K562 (cell line): ENCODE measurements at regions not wholly inside any gene's neighbourhood (a gene's known extent, or its start where the extent isn't known, plus 50 kb on each side); places are given as distances from the start of the nearest gene placed in this dataset.

ENCODE experiments used
- ATAC-seq: fragments of 200-7000 bp; cut with Tn5 transposase; 3 replicates; pipeline ENCODE4 v1.9.1; 2020; ENCODE audit warnings: moderate library complexity
- BruUV-seq: library from RNA; stranded (reverse); fragments of 400-500 nt; replicated peaks from 2 replicates; lab custom pipeline; 2021; lab: Mats Ljungman, UMichigan
- CTCF ChIA-PET: fragments of 300-600 bp; formaldehyde crosslinking; extraction: SDS; loops from one replicate; lab custom pipeline; 2021; ENCODE audit warnings: low intra/inter-chr PET ratio; lab: Yijun Ruan, JAX
- POLR2A ChIA-PET: fragments of 300-600, 350-650 bp; sonication (Branson Sonifier 250); formaldehyde crosslinking; extraction: SDS; loops from one replicate; lab custom pipeline; 2021; ENCODE audit warnings: antibody characterized with exemption, inconsistent platforms; lab: Yijun Ruan, JAX
- DNase-seq, 4 experiments: peaks; one replicate each; pipeline versions ENCODE4 v3.0.0 to v3.0.0-alpha.2; 2011 to 2018; ENCODE audit warnings: low spot score in 3 of 4, mixed read lengths in 3 of 4; ENCODE audit errors: extremely low read depth in 1 of 4
- FAIRE-seq: peaks from 2 replicates; lab custom pipeline; 2011; peaks lifted over from hg19 to GRCh38; lab: Jason Lieb, UNC
- H2AFZ ChIP-seq: 2 replicates; pipeline ENCODE4 v1.6.0; 2011; ENCODE audit warnings: low read depth, low read length, control low read depth, inconsistent platforms
- H3K27ac ChIP-seq: fragments of 200-600 bp; 3 replicates; pipeline ENCODE4 v1.8.0; 2011; ENCODE audit warnings: low read depth, mild to moderate bottlenecking, control low read depth, inconsistent platforms, low read length, moderate library complexity, mixed read lengths; ENCODE audit errors: extremely low read depth
- H3K27me3 ChIP-seq, 2 experiments: fragments of 300-600 bp in 1 of 2; 2 replicates in 1 of 2; 3 replicates in 1 of 2; pipeline versions ENCODE4 v1.6.0 to v1.8.0; 2011; ENCODE audit warnings: inconsistent platforms in 2 of 2, low read length in 2 of 2, mild to moderate bottlenecking in 1 of 2, mixed read lengths in 1 of 2, moderate library complexity in 1 of 2; ENCODE audit not compliant: control insufficient read depth in 2 of 2, insufficient read depth in 2 of 2
- H3K36me3 ChIP-seq: fragments of 300-600 bp; 3 replicates; pipeline ENCODE4 v1.8.0; 2011; ENCODE audit warnings: mild to moderate bottlenecking, low read length, inconsistent platforms; ENCODE audit not compliant: control insufficient read depth, insufficient read depth
- H3K4me1 ChIP-seq, 2 experiments: fragments of 200-600 bp in 1 of 2; replicated peaks in 1 of 2; 2 replicates in 1 of 2; 3 replicates in 1 of 2; pipeline versions ENCODE4 v1.5.1 to v1.8.0; 2011; ENCODE audit warnings: inconsistent platforms in 2 of 2, low read length in 2 of 2, mild to moderate bottlenecking in 1 of 2, mixed read lengths in 1 of 2, moderate library complexity in 1 of 2; ENCODE audit not compliant: control insufficient read depth in 2 of 2, insufficient read depth in 2 of 2
- H3K4me2 ChIP-seq: 2 replicates; pipeline ENCODE4 v1.6.1; 2011; ENCODE audit warnings: low read length, control low read depth, inconsistent platforms, mixed read lengths; ENCODE audit not compliant: insufficient read depth
- H3K4me3 ChIP-seq: fragments of 200-600 bp; sonication (generic), shearing (Covaris generic); 2 replicates; pipeline ENCODE4 v1.5.1; 2016; ENCODE audit warnings: control low read depth, inconsistent platforms
- H3K79me2 ChIP-seq: fragments of 200-600 bp; 3 replicates; pipeline ENCODE4 v1.8.0; 2011; ENCODE audit warnings: low read length, inconsistent platforms; ENCODE audit not compliant: control insufficient read depth, insufficient read depth
- H3K9ac ChIP-seq, 2 experiments: 2 replicates each; pipeline versions ENCODE4 v1.6.0 to v1.6.1; 2011; ENCODE audit warnings: low read depth in 2 of 2, low read length in 2 of 2, control low read depth in 1 of 2, inconsistent platforms in 1 of 2, mild to moderate bottlenecking in 1 of 2, mixed read lengths in 1 of 2; ENCODE audit not compliant: insufficient read depth in 1 of 2
- H3K9me1 ChIP-seq: one replicate; pipeline ENCODE4 v1.6.0; 2011; ENCODE audit warnings: inconsistent platforms, mild to moderate bottlenecking, low read length, moderate library complexity; ENCODE audit not compliant: control insufficient read depth, insufficient read depth
- H3K9me3 ChIP-seq: replicated peaks from 2 replicates; pipeline ENCODE4 v1.5.1; 2011; ENCODE audit warnings: low read depth, low read length, inconsistent platforms; ENCODE audit not compliant: control insufficient read depth, insufficient read depth
- H4K20me1 ChIP-seq: replicated peaks from 2 replicates; pipeline ENCODE4 v1.6.1; 2011; ENCODE audit warnings: low read length, inconsistent platforms, mixed read lengths; ENCODE audit not compliant: control insufficient read depth, insufficient read depth
- CBX8 ChIP-seq: fragments of 200-600 bp; sonication (generic); IDR thresholded peaks from 2 replicates; pipeline ENCODE4 v1.6.1; 2012; ENCODE audit warnings: borderline replicate concordance, mixed run types, low read depth, mild to moderate bottlenecking, moderate library complexity, mixed read lengths, low read length, control low read depth, inconsistent platforms; ENCODE audit not compliant: poor library complexity, severe bottlenecking; ENCODE audit errors: extremely low read depth
- ZNF77 ChIP-seq: fragments of 250-450 bp; sonication (Bioruptor Pico); IDR thresholded peaks from 2 replicates; pipeline ENCODE4 v1.5.0; 2020
- WGBS: fragments of 100-300 bp; shearing (Covaris generic); methylation state at CpG from one replicate; pipeline ENCODE4 v1.1.6; 2016; ENCODE audit warnings: low coverage, mixed read lengths; ENCODE audit not compliant: insufficient coverage; ENCODE audit errors: missing lambda C conversion rate; 5-methylcytosine and 5-hydroxymethylcytosine counted together
- in situ Hi-C: fragments of 300-500 bp; cut with MboI; formaldehyde crosslinking; loops from 4 replicates; pipeline ENCODE4 v1.15.0; 2018; ENCODE audit warnings: inconsistent platforms, mixed read lengths
- intact Hi-C: fragments of 100-400 bp; cut with micrococcal nuclease; formaldehyde crosslinking; loops from 2 replicates; pipeline ENCODE4 v1.14.2; 2022
- TF ChIP-seq, protein P1 (sequence below): sonication (generic); formaldehyde crosslinking; IDR thresholded peaks from 2 replicates; pipeline ENCODE4 v1.8.0; 2023; ENCODE audit warnings: mild to moderate bottlenecking, missing genetic modification reagents

DNA sequence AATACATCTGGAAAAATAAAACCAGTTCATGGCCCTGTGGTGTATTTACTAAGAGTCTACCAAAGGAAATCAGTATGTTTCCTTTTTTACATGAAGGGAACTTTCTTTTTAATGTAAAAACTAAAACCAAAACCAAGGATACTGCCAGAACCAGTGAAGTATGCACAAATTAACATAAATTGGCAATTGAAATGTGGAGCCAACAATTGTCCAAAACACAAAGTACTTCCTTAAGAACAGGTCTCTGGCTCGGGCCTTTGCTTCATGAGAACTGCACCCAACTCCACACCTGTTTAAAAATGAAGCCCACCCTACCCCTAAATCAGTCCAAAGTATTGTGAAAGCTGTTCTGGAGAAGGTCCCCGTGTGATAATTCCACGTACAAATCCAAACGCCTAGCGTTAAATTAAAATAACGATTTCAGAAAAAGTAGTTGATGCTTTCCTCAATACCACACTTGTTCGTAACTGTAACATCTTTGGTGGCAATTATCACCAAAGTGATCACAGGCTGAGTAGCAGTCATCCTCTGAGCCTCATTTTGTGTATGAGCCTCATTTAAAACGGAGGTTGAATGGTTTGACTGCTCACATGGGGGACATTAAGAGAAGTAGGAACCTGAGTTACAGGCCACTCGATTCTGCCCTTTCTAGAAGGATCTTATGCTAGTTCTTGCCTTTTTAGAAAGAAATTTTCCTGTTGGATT is 93.0 kb downstream of the GEMIN8 start:
- DNase-seq, result no peak

More for the DNA sequence above, 93.0 kb downstream of the GEMIN8 start:
- peaks cover 8 to 21% of the 10 kb centered on the region in 2 experiments; a peak in 3 of 5 replicates for H3K27me3 ChIP-seq
- FAIRE-seq, result no peak
- H3K4me2 ChIP-seq, result no peak overlapping the region
- peaks cover 0 to 9% of the 10 kb centered on the region in 2 experiments; a peak in 1 of 5 replicates for H3K4me1 ChIP-seq
- no peaks in the 10 kb centered on the region for H4K20me1 ChIP-seq
- in situ Hi-C loops, result no loop called here
- ATAC-seq, result no peak
- H3K79me2 ChIP-seq, result no peaks in the 10 kb centered on the region
- H3K9ac ChIP-seq, result no peak overlapping the region
- H3K4me3 ChIP-seq, result no peak overlapping the region
- no peak overlapping the region for H2AFZ ChIP-seq
- TF ChIP-seq CBX8 (peak; percentile 96), ZNF77 (CRISPR knock-in tag) (no peak)
- TF ChIP-seq, protein P1, sequence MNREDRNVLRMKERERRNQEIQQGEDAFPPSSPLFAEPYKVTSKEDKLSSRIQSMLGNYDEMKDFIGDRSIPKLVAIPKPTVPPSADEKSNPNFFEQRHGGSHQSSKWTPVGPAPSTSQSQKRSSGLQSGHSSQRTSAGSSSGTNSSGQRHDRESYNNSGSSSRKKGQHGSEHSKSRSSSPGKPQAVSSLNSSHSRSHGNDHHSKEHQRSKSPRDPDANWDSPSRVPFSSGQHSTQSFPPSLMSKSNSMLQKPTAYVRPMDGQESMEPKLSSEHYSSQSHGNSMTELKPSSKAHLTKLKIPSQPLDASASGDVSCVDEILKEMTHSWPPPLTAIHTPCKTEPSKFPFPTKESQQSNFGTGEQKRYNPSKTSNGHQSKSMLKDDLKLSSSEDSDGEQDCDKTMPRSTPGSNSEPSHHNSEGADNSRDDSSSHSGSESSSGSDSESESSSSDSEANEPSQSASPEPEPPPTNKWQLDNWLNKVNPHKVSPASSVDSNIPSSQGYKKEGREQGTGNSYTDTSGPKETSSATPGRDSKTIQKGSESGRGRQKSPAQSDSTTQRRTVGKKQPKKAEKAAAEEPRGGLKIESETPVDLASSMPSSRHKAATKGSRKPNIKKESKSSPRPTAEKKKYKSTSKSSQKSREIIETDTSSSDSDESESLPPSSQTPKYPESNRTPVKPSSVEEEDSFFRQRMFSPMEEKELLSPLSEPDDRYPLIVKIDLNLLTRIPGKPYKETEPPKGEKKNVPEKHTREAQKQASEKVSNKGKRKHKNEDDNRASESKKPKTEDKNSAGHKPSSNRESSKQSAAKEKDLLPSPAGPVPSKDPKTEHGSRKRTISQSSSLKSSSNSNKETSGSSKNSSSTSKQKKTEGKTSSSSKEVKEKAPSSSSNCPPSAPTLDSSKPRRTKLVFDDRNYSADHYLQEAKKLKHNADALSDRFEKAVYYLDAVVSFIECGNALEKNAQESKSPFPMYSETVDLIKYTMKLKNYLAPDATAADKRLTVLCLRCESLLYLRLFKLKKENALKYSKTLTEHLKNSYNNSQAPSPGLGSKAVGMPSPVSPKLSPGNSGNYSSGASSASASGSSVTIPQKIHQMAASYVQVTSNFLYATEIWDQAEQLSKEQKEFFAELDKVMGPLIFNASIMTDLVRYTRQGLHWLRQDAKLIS (CRISPR knock-in tag), result no peak
- no TSS peak for BruUV-seq
- WGBS, result 11% methylated on average over 9 of the region's 9 CpGs
- no peaks in the 10 kb centered on the region for H3K9me3 ChIP-seq
- ChIA-PET CTCF (no interaction called here), POLR2A (no interaction called here)
- no peak overlapping the region for H3K27ac ChIP-seq
- intact Hi-C loops, result no loop called here
- H3K36me3 ChIP-seq, result no peaks in the 10 kb centered on the region
- H3K9me1 ChIP-seq, result no peaks in the 10 kb centered on the region
